DMS53 treated with DMSO at 0.1 percent for 48 hours (cell line): ENCODE measurements at regions not wholly inside any gene's neighbourhood (a gene's known extent, or its start where the extent isn't known, plus 50 kb on each side); places are given as distances from the start of the nearest gene placed in this dataset.

ENCODE experiments used
- DNase-seq: peaks from one replicate; lab custom pipeline; 2025; ENCODE audit not compliant: unreplicated experiment; lab: John Stamatoyannopoulos, UW

- no peak for DNase-seq
These were observed 236.0 kb upstream of the FBXL7 start for GRCh38 chr5:15263942-15264341.

GRCh38 chr5:15263406-15263805 is 236.6 kb upstream of the FBXL7 start:
- no peak for DNase-seq

DNA sequence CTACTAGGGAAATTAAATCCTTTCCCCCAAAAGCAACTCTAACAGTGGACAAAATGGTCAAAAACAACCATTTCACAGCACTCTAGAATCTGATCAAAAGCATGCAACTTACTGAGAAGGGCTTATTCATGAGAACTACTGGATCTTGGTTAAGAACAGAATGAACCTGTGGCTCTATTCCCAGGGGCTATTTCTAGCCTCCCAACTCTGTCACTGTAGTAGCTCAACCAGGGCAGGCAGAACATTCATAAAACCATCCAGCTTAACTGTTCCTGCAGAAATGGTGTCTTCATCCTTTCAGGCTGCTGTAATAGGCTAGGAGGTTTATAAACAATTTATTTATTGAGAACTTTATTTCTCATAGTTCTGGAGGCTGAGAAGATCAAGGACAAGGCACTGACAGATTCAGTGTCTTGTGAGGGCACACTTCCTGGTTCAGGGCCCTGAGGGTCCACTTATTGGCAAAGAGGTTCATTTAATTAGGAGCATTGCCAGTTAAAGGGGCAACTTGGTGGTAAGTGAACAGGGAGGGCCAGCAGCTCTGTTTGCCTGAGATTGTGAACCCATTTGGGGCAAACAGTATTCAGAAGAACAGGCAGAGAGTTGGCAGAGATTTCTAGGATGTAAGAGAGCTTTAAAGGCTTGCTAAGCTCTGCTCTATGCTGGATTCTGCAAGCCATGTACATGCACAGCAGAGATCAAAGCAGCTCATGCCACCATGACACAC is 238.5 kb upstream of the FBXL7 start:
- DNase-seq = no peak

- DNase-seq = no peak
These were observed 239.4 kb upstream of the FBXL7 start for GRCh38 chr5:15260356-15261268.

DNA sequence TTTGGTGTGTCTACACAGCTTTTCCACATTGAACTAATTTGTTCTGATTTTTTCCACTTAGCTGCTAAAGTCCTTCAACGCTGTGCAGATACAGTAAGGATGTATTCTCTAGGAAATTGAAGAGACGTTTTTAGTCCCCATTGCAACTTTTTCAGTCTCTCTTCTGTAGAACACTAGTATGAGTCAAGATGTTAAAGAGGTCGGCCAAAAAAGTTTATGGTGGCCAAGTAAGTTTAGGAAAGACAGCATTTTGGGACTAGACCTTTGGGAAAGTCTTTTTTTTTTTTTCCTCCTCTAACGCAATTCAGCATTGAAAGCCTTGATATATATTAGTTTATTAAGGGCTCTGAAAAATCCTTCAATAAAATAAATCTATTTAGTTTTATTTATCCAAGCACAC is 243.5 kb upstream of the FBXL7 start:
- DNase-seq = no peak

GRCh38 chr5:15255576-15255975 is 244.4 kb upstream of the FBXL7 start:
- no peak for DNase-seq

DNA sequence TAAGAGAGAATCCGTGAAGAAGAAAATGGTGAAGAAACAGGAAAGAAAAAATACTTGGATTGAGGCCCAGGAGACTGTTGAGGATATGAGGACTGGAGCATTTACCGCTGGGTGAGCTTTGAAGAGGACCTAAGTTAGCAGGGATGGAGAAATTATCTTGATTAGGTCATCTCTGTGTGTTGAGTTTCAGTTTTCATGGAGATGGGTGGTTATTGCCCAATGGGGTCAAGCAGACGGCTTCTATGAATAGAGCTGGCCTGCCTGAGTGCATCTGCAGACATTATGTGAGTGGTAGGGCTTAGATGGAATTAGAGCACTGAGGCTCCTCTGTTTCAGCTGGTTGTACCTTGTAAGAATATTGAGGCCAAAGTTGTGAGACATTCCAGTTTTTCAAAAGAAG is 245.4 kb upstream of the FBXL7 start:
- DNase-seq = no peak

DNA sequence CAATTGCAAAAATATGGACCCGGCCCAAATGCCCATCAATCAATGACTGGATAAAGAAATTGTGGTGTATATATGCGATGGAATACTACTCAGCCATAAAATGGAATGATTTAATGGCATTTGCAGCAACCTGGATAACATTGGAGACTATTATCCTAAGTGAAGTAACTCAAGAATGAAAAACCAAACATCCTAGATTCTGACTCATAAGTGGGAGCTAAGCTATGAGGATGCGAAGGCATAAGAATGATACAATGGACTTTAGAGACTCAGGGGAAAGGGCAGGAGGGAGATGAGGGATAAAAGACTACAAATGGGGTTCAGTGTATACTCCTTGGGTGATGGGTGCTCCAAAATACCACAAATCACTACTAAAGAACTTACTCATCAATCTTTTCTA is 247.6 kb upstream of the FBXL7 start:
- DNase-seq = no peak

- no peak for DNase-seq
These were observed 250.8 kb upstream of the FBXL7 start for GRCh38 chr5:15249152-15249551.

DNA sequence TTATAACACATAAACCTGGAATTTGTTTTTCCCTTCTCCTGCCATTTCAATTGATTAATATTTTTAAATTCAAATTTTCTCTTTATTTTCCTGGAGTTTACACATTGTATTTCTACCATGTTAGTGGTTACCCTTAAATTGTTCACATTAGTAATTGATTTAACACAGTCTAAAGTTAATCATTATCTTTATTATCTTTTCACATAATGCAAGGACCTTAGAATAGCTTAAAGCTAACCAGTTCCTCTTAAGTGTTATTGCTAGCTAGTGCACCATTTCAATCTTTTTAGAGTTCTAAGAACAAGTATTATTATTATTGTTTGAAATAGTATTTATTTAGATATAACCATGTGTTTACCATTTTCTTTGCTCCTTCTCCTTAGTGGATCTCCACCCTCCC is 251.2 kb upstream of the FBXL7 start:
- DNase-seq = no peak

- DNase-seq = no peak
These were observed 254.1 kb upstream of the FBXL7 start for GRCh38 chr5:15245913-15246312.

GRCh38 chr5:15243301-15244020 is 256.5 kb upstream of the FBXL7 start:
- DNase-seq = no peak

GRCh38 chr5:15241216-15241821 is 258.7 kb upstream of the FBXL7 start:
- DNase-seq = no peak

DNA sequence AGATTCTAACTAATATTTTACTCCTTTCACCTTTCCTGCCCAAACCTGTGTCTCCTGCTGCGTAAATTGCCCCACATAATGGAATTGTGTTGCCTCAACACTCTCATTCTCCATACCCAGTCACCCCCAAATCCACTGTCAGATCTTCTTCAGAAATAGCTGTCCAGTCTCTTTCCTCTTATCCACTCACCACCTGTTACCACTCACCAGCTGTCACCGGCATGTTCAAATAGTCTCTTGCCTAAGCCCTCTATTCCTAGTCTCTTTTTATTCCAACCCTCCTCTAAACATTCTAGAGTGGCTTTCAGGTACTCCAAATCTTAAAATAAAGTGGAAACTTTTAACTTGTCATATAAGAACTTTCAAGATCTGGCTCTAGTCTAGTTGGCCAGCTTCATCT is 262.0 kb upstream of the FBXL7 start:
- DNase-seq = no peak

DNA sequence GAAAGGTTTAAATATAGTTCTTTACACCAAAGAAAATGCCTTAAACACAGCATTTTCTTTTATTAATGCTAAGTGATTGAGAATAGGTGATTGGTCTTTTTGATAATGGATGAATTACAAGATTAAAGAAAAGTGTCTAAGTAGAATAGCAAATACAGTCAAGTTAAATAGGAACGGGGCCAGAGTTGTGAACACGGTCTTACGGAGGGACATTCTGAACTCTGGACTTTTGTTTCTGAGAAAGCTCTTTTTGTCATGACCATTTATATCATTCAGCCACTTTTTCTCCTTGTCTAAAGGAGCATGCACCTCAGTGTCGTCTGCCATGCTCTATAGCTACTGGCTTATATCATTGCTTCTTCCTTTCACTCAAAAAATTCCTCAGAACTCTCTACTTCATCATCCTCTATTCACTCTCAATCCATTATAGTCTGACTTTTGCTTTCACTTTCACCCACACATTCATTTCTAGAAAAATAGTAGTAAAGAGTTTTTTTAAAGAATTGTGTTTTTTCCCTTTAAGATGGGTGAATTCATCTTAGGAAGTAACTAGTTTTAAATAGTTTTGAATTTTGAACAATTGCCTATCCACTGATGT is 263.0 kb upstream of the FBXL7 start:
- no peak for DNase-seq

GRCh38 chr5:15234911-15235310 is 265.1 kb upstream of the FBXL7 start:
- no peak for DNase-seq

DNA sequence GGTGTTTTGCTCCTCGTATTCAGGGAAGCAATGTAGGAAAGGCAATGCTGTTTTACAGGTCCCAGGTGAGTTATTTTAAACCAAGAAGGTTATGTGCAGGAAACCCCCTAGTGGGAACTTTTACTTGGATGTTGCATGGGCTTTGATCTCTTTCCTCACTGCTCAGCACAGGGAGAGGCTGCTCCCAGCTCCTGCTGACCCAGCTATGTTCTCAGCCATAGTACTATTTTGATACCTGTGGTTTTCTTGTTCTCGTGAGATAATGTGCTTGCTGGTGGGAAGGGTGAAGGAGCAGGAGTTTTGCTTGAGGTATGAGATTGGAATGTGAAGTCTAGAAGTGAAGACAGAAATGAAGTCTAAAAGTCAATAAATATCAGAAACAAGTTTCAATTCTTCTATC is 265.6 kb upstream of the FBXL7 start:
- no peak for DNase-seq

DNA sequence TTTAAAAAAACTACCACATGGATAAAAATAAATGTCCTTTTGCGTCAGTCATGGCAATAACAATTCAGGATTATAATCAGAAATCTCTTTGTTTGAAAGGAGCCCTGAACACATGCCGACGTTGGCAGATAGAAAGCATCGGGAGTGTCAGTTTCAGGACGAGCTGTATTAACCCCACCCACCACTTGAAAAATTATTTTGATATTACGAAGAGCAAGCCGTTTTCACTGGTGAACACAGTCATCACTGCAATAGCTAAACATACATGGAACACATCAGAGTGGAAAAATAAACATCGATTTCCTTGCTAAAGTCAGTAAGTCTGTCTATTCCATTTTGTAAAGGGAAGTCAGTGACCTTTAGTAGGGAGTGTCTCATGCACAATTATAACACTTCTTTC is 266.4 kb upstream of the FBXL7 start:
- DNase-seq = no peak

DNA sequence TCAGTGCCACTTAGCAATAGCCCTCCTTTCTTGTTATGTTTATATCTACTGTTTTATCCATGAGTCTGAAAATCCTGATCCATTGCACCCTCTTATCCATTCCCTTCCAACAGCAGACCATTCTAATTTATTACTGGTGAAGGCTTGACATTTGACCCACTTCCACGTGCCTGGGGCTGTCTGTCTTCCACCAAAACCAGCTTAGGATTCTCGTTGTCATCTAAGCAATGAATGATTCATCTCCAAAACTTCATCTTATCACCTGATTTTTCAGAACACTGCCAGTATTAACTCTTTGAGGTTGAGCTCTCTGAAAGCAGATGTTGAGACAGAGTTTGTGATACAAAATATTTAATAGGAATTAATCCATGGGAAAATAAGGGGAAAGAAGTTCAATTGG is 277.8 kb upstream of the FBXL7 start:
- DNase-seq = no peak

GRCh38 chr5:15220642-15221173 is 279.3 kb upstream of the FBXL7 start:
- DNase-seq = no peak

DNA sequence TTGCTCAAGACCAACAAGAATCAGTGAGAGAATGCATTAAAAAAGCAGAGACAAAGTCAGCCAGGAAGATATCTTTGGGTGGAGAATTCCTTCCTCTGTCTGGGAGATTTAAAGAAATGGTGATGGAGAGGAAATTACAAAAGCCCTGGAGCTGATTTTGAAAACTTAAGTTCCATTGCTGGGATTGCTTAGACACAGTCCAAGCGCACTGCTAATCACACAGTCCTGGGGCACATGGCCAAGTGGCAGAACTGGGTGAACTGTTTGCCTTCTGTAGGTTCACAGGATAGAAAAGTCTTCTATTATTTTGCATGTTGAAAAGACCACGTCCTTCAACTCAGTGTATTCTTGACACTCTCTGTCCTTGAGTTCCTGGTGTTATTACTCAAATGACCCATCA is 284.9 kb upstream of the FBXL7 start:
- no peak for DNase-seq
